ENCODE measurements at regions not wholly inside any gene's neighbourhood (a gene's known extent, or its start where the extent isn't known, plus 50 kb on each side); places are given as distances from the start of the nearest gene placed in this dataset.
"Not testable (repeated sequence)": the region's sequence is repeated elsewhere in the genome, so short reads cannot be mapped to it uniquely, and the experiment has no call there.

GRCh38 chr4:126762663-126763247 lies 870.0 kb upstream of the INTU start:
- Histone ChIP-seq H3K36me3 (ENCODE audit: control insufficient read depth in 4 of 4, insufficient read depth in 4 of 4, low read length in 3 of 4) (no peaks in the 10 kb centered on the region), H3K4me1 (ENCODE audit: control extremely low read depth in 1 of 4, control insufficient read depth in 4 of 4, insufficient read depth in 4 of 4, low read length in 3 of 4) (no peaks in the 10 kb centered on the region), H3K27me3 (replicated peaks in 2 of 5; ENCODE audit: control insufficient read depth in 4 of 5, insufficient read depth in 5 of 5, low read length in 4 of 5) (no peaks in the 10 kb centered on the region), H3K4me3 (ENCODE audit: control insufficient read depth in 1 of 7, extremely low read depth in 1 of 7, insufficient read depth in 4 of 7, low read depth in 2 of 7, low read length in 6 of 7) (no peak overlapping the region), H3K27ac (ENCODE audit: insufficient read depth in 1 of 2, low read depth in 1 of 2, low read length in 2 of 2, poor library complexity in 1 of 2, severe bottlenecking in 2 of 2) (no peak overlapping the region), H3K9me3 (ENCODE audit: control extremely low read depth in 1 of 5, control insufficient read depth in 4 of 5, insufficient read depth in 2 of 5, low read depth in 1 of 5, low read length in 4 of 5) (no peaks in the 10 kb centered on the region)
- 73% methylated on average over 2 of the region's 5 CpGs for WGBS (ENCODE audit: insufficient coverage)
- DNase-seq, result no peak
- CTCF ChIA-PET, result interaction anchor here (0.7 kb wide), 1 partner anchor 179 kb away, joined by 3 read pairs; no protein-coding TSS in a partner anchor
- POLR2A ChIA-PET, result no interaction called here

GRCh38 chr4:126766241-126766640 lies 866.5 kb upstream of the INTU start:
- Histone ChIP-seq H3K4me3 (ENCODE audit: control insufficient read depth in 1 of 7, extremely low read depth in 1 of 7, insufficient read depth in 4 of 7, low read depth in 2 of 7, low read length in 6 of 7) (no peak overlapping the region), H3K36me3 (ENCODE audit: control insufficient read depth in 4 of 4, insufficient read depth in 4 of 4, low read length in 3 of 4) (no peaks in the 10 kb centered on the region), H3K9me3 (ENCODE audit: control extremely low read depth in 1 of 5, control insufficient read depth in 4 of 5, insufficient read depth in 2 of 5, low read depth in 1 of 5, low read length in 4 of 5) (no peaks in the 10 kb centered on the region), H3K4me1 (ENCODE audit: control extremely low read depth in 1 of 4, control insufficient read depth in 4 of 4, insufficient read depth in 4 of 4, low read length in 3 of 4) (no peaks in the 10 kb centered on the region), H3K27me3 (replicated peaks in 2 of 5; ENCODE audit: control insufficient read depth in 4 of 5, insufficient read depth in 5 of 5, low read length in 4 of 5) (no peaks in the 10 kb centered on the region), H3K27ac (ENCODE audit: insufficient read depth in 1 of 2, low read depth in 1 of 2, low read length in 2 of 2, poor library complexity in 1 of 2, severe bottlenecking in 2 of 2) (no peak overlapping the region)
- POLR2A ChIA-PET, result no interaction called here
- 69% methylated on average over 1 of the region's 2 CpGs for WGBS (ENCODE audit: insufficient coverage)
- no peak for DNase-seq
- CTCF ChIA-PET, result no interaction called here

GRCh38 chr4:126768338-126768737 lies 864.4 kb upstream of the INTU start:
- ChIA-PET POLR2A (no interaction called here), CTCF (no interaction called here)
- H3K9me3 ChIP-seq (ENCODE audit: control extremely low read depth in 1 of 5, control insufficient read depth in 4 of 5, insufficient read depth in 2 of 5, low read depth in 1 of 5, low read length in 4 of 5), result no peaks in the 10 kb centered on the region
- H3K27me3 ChIP-seq (replicated peaks in 2 of 5; ENCODE audit: control insufficient read depth in 4 of 5, insufficient read depth in 5 of 5, low read length in 4 of 5), result no peaks in the 10 kb centered on the region
- no peaks in the 10 kb centered on the region for H3K36me3 ChIP-seq (ENCODE audit: control insufficient read depth in 4 of 4, insufficient read depth in 4 of 4, low read length in 3 of 4)
- H3K4me3 ChIP-seq (ENCODE audit: control insufficient read depth in 1 of 7, extremely low read depth in 1 of 7, insufficient read depth in 4 of 7, low read depth in 2 of 7, low read length in 6 of 7), result no peak overlapping the region
- DNase-seq, result no peak
- H3K4me1 ChIP-seq (ENCODE audit: control extremely low read depth in 1 of 4, control insufficient read depth in 4 of 4, insufficient read depth in 4 of 4, low read length in 3 of 4), result no peaks in the 10 kb centered on the region
- no peak overlapping the region for H3K27ac ChIP-seq (ENCODE audit: insufficient read depth in 1 of 2, low read depth in 1 of 2, low read length in 2 of 2, poor library complexity in 1 of 2, severe bottlenecking in 2 of 2)

GRCh38 chr4:126770811-126771553 lies 861.8 kb upstream of the INTU start:
- H3K4me1 ChIP-seq (ENCODE audit: control extremely low read depth in 1 of 4, control insufficient read depth in 4 of 4, insufficient read depth in 4 of 4, low read length in 3 of 4); H3K9me3 ChIP-seq (ENCODE audit: control extremely low read depth in 1 of 5, control insufficient read depth in 4 of 5, insufficient read depth in 2 of 5, low read depth in 1 of 5, low read length in 4 of 5); DNase-seq; CTCF ChIA-PET; H3K36me3 ChIP-seq (ENCODE audit: control insufficient read depth in 4 of 4, insufficient read depth in 4 of 4, low read length in 3 of 4); H3K27ac ChIP-seq (ENCODE audit: insufficient read depth in 1 of 2, low read depth in 1 of 2, low read length in 2 of 2, poor library complexity in 1 of 2, severe bottlenecking in 2 of 2); H3K4me3 ChIP-seq (ENCODE audit: control insufficient read depth in 1 of 7, extremely low read depth in 1 of 7, insufficient read depth in 4 of 7, low read depth in 2 of 7, low read length in 6 of 7); H3K27me3 ChIP-seq (replicated peaks in 2 of 5; ENCODE audit: control insufficient read depth in 4 of 5, insufficient read depth in 5 of 5, low read length in 4 of 5); POLR2A ChIA-PET: not testable (repeated sequence)
- WGBS (ENCODE audit: insufficient coverage), result 96% methylated on average over 39 of the region's 46 CpGs

GRCh38 chr4:126771618-126772017 lies 861.1 kb upstream of the INTU start:
- H3K27me3 ChIP-seq (replicated peaks in 2 of 5; ENCODE audit: control insufficient read depth in 4 of 5, insufficient read depth in 5 of 5, low read length in 4 of 5); POLR2A ChIA-PET; H3K9me3 ChIP-seq (ENCODE audit: control extremely low read depth in 1 of 5, control insufficient read depth in 4 of 5, insufficient read depth in 2 of 5, low read depth in 1 of 5, low read length in 4 of 5); DNase-seq; CTCF ChIA-PET; H3K4me3 ChIP-seq (ENCODE audit: control insufficient read depth in 1 of 7, extremely low read depth in 1 of 7, insufficient read depth in 4 of 7, low read depth in 2 of 7, low read length in 6 of 7); H3K36me3 ChIP-seq (ENCODE audit: control insufficient read depth in 4 of 4, insufficient read depth in 4 of 4, low read length in 3 of 4); H3K27ac ChIP-seq (ENCODE audit: insufficient read depth in 1 of 2, low read depth in 1 of 2, low read length in 2 of 2, poor library complexity in 1 of 2, severe bottlenecking in 2 of 2); H3K4me1 ChIP-seq (ENCODE audit: control extremely low read depth in 1 of 4, control insufficient read depth in 4 of 4, insufficient read depth in 4 of 4, low read length in 3 of 4): not testable (repeated sequence)
- WGBS (ENCODE audit: insufficient coverage), result 76% methylated on average over 3 of the region's 5 CpGs

GRCh38 chr4:126772662-126773061 lies 860.1 kb upstream of the INTU start:
- no peak overlapping the region for H3K4me3 ChIP-seq (ENCODE audit: control insufficient read depth in 1 of 7, extremely low read depth in 1 of 7, insufficient read depth in 4 of 7, low read depth in 2 of 7, low read length in 6 of 7)
- H3K9me3 ChIP-seq (ENCODE audit: control extremely low read depth in 1 of 5, control insufficient read depth in 4 of 5, insufficient read depth in 2 of 5, low read depth in 1 of 5, low read length in 4 of 5), result no peaks in the 10 kb centered on the region
- no peaks in the 10 kb centered on the region for H3K36me3 ChIP-seq (ENCODE audit: control insufficient read depth in 4 of 4, insufficient read depth in 4 of 4, low read length in 3 of 4)
- POLR2A ChIA-PET, result no interaction called here
- DNase-seq, result no peak
- H3K27ac ChIP-seq (ENCODE audit: insufficient read depth in 1 of 2, low read depth in 1 of 2, low read length in 2 of 2, poor library complexity in 1 of 2, severe bottlenecking in 2 of 2), result no peak overlapping the region
- CTCF ChIA-PET, result no interaction called here
- H3K4me1 ChIP-seq (ENCODE audit: control extremely low read depth in 1 of 4, control insufficient read depth in 4 of 4, insufficient read depth in 4 of 4, low read length in 3 of 4), result no peaks in the 10 kb centered on the region
- no CpG with 5 or more reads among the region's 3 CpGs for WGBS (ENCODE audit: insufficient coverage)
- H3K27me3 ChIP-seq (replicated peaks in 2 of 5; ENCODE audit: control insufficient read depth in 4 of 5, insufficient read depth in 5 of 5, low read length in 4 of 5), result no peaks in the 10 kb centered on the region

- Histone ChIP-seq H3K4me3 (ENCODE audit: control insufficient read depth in 1 of 7, extremely low read depth in 1 of 7, insufficient read depth in 4 of 7, low read depth in 2 of 7, low read length in 6 of 7) (no peak overlapping the region), H3K27ac (ENCODE audit: insufficient read depth in 1 of 2, low read depth in 1 of 2, low read length in 2 of 2, poor library complexity in 1 of 2, severe bottlenecking in 2 of 2) (peak overlapping the region in 1 of 2 experiments; percentile 70), H3K9me3 (ENCODE audit: control extremely low read depth in 1 of 5, control insufficient read depth in 4 of 5, insufficient read depth in 2 of 5, low read depth in 1 of 5, low read length in 4 of 5) (no peaks in the 10 kb centered on the region), H3K36me3 (ENCODE audit: control insufficient read depth in 4 of 4, insufficient read depth in 4 of 4, low read length in 3 of 4) (no peaks in the 10 kb centered on the region), H3K27me3 (replicated peaks in 2 of 5; ENCODE audit: control insufficient read depth in 4 of 5, insufficient read depth in 5 of 5, low read length in 4 of 5) (no peaks in the 10 kb centered on the region), H3K4me1 (ENCODE audit: control extremely low read depth in 1 of 4, control insufficient read depth in 4 of 4, insufficient read depth in 4 of 4, low read length in 3 of 4) (no peaks in the 10 kb centered on the region)
- 64% methylated on average over 3 of the region's 5 CpGs for WGBS (ENCODE audit: insufficient coverage)
- POLR2A ChIA-PET, result no interaction called here
- CTCF ChIA-PET, result no interaction called here
- no peak for DNase-seq
Observed at GRCh38 chr4:126775485-126776106, 857.2 kb upstream of the INTU start.
